ENCODE measurements at regions not wholly inside any gene's neighbourhood (a gene's known extent, or its start where the extent isn't known, plus 50 kb on each side); places are given as distances from the start of the nearest gene placed in this dataset.

DNA sequence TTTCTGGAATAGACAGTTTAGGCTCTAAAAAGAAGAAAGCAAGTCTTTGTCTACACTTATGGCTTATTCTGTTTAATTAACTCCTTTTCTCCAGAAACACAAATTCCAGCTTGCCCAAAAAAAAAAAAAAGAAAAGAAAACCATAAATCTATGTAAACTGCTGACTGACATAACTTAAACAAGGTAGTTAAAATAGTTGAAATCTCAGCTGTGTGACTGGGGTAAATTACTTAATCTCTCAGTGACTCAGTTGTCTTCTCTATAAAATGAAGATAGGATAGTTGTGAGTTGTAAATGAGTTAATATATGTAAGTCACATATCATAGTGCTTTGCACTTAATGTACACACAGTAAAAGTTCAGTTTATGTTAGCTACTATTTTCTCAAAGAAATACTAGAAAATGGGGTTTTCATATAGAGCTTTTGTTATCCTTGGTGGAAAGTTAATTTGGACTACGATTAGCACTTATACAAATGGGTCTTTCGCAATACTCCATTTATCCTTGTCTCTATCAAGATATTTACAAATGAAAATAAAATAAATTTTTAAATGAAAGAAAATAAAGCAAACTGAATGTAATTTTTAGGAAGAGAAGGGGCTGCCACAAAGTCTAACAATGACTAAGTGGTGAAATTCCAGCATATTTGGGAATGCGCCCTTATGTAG lies 200.9 kb downstream of the MBL2 start:
- TF ChIP-seq, protein P1, sequence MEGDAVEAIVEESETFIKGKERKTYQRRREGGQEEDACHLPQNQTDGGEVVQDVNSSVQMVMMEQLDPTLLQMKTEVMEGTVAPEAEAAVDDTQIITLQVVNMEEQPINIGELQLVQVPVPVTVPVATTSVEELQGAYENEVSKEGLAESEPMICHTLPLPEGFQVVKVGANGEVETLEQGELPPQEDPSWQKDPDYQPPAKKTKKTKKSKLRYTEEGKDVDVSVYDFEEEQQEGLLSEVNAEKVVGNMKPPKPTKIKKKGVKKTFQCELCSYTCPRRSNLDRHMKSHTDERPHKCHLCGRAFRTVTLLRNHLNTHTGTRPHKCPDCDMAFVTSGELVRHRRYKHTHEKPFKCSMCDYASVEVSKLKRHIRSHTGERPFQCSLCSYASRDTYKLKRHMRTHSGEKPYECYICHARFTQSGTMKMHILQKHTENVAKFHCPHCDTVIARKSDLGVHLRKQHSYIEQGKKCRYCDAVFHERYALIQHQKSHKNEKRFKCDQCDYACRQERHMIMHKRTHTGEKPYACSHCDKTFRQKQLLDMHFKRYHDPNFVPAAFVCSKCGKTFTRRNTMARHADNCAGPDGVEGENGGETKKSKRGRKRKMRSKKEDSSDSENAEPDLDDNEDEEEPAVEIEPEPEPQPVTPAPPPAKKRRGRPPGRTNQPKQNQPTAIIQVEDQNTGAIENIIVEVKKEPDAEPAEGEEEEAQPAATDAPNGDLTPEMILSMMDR (IDR thresholded peaks at IDR 0.05 in 2 of 3, conservative IDR thresholded peaks at IDR 0.05 in 1 of 3; ENCODE audit: borderline replicate concordance in 1 of 3, insufficient read depth in 1 of 3, low read depth in 2 of 3, low read length in 2 of 3): no peak
- TF ChIP-seq EZH2 (IDR thresholded peaks at IDR 0.05): no peak
- no peak for TF ChIP-seq SRF (IDR thresholded peaks at IDR 0.05; ENCODE audit: low read depth)
- TF ChIP-seq SP1 (IDR thresholded peaks at IDR 0.05; ENCODE audit: low read depth): no peak
- no peak for TF ChIP-seq POLR2A (IDR thresholded peaks at IDR 0.05; ENCODE audit: borderline replicate concordance, extremely low read depth, insufficient read depth, insufficient read length)
- TF ChIP-seq, protein P2, sequence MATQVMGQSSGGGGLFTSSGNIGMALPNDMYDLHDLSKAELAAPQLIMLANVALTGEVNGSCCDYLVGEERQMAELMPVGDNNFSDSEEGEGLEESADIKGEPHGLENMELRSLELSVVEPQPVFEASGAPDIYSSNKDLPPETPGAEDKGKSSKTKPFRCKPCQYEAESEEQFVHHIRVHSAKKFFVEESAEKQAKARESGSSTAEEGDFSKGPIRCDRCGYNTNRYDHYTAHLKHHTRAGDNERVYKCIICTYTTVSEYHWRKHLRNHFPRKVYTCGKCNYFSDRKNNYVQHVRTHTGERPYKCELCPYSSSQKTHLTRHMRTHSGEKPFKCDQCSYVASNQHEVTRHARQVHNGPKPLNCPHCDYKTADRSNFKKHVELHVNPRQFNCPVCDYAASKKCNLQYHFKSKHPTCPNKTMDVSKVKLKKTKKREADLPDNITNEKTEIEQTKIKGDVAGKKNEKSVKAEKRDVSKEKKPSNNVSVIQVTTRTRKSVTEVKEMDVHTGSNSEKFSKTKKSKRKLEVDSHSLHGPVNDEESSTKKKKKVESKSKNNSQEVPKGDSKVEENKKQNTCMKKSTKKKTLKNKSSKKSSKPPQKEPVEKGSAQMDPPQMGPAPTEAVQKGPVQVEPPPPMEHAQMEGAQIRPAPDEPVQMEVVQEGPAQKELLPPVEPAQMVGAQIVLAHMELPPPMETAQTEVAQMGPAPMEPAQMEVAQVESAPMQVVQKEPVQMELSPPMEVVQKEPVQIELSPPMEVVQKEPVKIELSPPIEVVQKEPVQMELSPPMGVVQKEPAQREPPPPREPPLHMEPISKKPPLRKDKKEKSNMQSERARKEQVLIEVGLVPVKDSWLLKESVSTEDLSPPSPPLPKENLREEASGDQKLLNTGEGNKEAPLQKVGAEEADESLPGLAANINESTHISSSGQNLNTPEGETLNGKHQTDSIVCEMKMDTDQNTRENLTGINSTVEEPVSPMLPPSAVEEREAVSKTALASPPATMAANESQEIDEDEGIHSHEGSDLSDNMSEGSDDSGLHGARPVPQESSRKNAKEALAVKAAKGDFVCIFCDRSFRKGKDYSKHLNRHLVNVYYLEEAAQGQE (IDR thresholded peaks at IDR 0.05; ENCODE audit: low read depth): no peak
- no peak for TF ChIP-seq FOSL1 (IDR thresholded peaks at IDR 0.05; ENCODE audit: low read depth)
- TF ChIP-seq CEBPB (IDR thresholded peaks at IDR 0.05; ENCODE audit: low read depth): no peak
- no peak for TF ChIP-seq JUND (IDR thresholded peaks at IDR 0.05)
- no peak for TF ChIP-seq SIN3A (IDR thresholded peaks at IDR 0.05; ENCODE audit: low read depth)
- TF ChIP-seq, protein P3, sequence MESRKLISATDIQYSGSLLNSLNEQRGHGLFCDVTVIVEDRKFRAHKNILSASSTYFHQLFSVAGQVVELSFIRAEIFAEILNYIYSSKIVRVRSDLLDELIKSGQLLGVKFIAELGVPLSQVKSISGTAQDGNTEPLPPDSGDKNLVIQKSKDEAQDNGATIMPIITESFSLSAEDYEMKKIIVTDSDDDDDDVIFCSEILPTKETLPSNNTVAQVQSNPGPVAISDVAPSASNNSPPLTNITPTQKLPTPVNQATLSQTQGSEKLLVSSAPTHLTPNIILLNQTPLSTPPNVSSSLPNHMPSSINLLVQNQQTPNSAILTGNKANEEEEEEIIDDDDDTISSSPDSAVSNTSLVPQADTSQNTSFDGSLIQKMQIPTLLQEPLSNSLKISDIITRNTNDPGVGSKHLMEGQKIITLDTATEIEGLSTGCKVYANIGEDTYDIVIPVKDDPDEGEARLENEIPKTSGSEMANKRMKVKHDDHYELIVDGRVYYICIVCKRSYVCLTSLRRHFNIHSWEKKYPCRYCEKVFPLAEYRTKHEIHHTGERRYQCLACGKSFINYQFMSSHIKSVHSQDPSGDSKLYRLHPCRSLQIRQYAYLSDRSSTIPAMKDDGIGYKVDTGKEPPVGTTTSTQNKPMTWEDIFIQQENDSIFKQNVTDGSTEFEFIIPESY (IDR thresholded peaks at IDR 0.05; ENCODE audit: extremely low read depth, insufficient replicate concordance, low read length): no peak
- TF ChIP-seq, protein P4, sequence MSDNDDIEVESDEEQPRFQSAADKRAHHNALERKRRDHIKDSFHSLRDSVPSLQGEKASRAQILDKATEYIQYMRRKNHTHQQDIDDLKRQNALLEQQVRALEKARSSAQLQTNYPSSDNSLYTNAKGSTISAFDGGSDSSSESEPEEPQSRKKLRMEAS (IDR thresholded peaks at IDR 0.05): no peak

All from HCT116 (cell line).